Heart left ventricle (tissue), 13 donors: ENCODE measurements at regions not wholly inside any gene's neighbourhood (a gene's known extent, or its start where the extent isn't known, plus 50 kb on each side); places are given as distances from the start of the nearest gene placed in this dataset.
A peak's percentile ranks its signal among the peaks of the same experiment; 100 is the strongest.

ENCODE experiments used
- CTCF ChIP-seq, 12 donors: fragments of 200-600 bp; sonication (generic) in 4 of 12; IDR thresholded peaks; one replicate each; pipeline versions ENCODE4 v1.5.0 to v1.8.0; 2018 to 2022; ENCODE audit warnings: antibody characterized with exemption in 12 of 12, mild to moderate bottlenecking in 5 of 12
- POLR2A ChIP-seq, 2 donors: fragments of 450-650 bp; IDR thresholded peaks; one replicate each; pipeline ENCODE4 v1.6.1; 2017; ENCODE audit warnings: antibody characterized with exemption in 2 of 2, mild to moderate bottlenecking in 2 of 2, moderate library complexity in 2 of 2
- donor health status: ischemic (EF 13 %, LVEDD 7.1; RV severe dilation, severe dysfunction).
- donor health status: DM: no; HTN: yes; CAD: no.
- donor health status: DM: no; HTN: no; CAD: no.
- donor health status: ischemic (EF 25% LVEDD 6.9; RV normal size, moderate dysfunction).
- donor health status: ischemic (EF 25% LVEDD 5.7; RV mildly dilated, moderate dysfunction).
- donor health status: ischemic (EF 35%, LVEDD 5.7; RV mildly dilated, moderate dysfunction).
- donor health status: nonischemic (EF 11% LVEDD 7.7; RV severe dilation, severe dysfunction).
- donor health status: DM: yes; HTN: yes; CAD: no.
- donor health status: PGD.
- donor health status: ischemic (EF 29% LVEDD 5.4; RV normal size, mild dysfunction).
- donor health status: nonischemic (EF 23%, LVEDD 6.1; RV moderate dilation, normal function).

DNA sequence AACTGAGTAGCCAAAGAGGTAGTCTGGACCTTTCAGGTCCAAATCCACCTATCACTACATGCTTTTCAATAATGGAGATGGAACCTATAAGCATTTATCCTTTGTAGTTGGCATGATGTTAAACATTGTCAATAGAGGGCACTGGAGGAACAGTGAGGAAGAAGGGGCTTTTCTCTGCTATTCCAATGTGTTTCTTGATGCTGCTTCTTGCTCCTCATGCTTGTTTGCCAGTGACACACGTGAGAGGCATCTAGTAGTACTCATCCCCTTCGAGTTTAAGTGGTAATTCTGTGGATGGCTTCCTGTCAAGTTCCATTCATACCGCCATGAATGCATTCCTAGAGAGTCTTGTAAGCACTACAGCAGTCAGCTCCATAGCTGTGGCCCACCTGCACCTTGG is 84.0 kb downstream of the NAA11 start:
- no peak for TF ChIP-seq POLR2A (IDR thresholded peaks at IDR 0.05)
- peak in 2 of 12 donors; percentile 9 to 10 for TF ChIP-seq CTCF (IDR thresholded peaks at IDR 0.05)
